OCI-LY1 (cell line): ENCODE measurements at regions not wholly inside any gene's neighbourhood (a gene's known extent, or its start where the extent isn't known, plus 50 kb on each side); places are given as distances from the start of the nearest gene placed in this dataset.
"Not testable (repeated sequence)": the region's sequence is repeated elsewhere in the genome, so short reads cannot be mapped to it uniquely, and the experiment has no call there.

Source experiments
- H2AFZ ChIP-seq: fragments of 200-600 bp; sonication (generic), shearing (Covaris generic); 2 replicates; pipeline ENCODE4 v1.6.0; 2014; ENCODE audit warnings: antibody characterized with exemption, mild to moderate bottlenecking, low read length
- H3F3A ChIP-seq: fragments of 200-600 bp; sonication (generic), shearing (Covaris generic); 2 replicates; pipeline ENCODE4 v1.6.0; 2014; ENCODE audit warnings: mild to moderate bottlenecking, antibody characterized with exemption, low read length, moderate library complexity; ENCODE audit not compliant: insufficient read depth
- H3K27ac ChIP-seq: fragments of 200-600 bp; sonication (generic); 2 replicates; pipeline ENCODE4 v1.5.1; 2014; ENCODE audit warnings: low read length, mixed run types, mild to moderate bottlenecking, low read depth; ENCODE audit not compliant: poor library complexity, severe bottlenecking
- H3K27me3 ChIP-seq: fragments of 200-600 bp; sonication (generic); 2 replicates; pipeline ENCODE4 v1.6.0; 2014; ENCODE audit warnings: antibody characterized with exemption, mild to moderate bottlenecking, low read length, moderate library complexity; ENCODE audit not compliant: insufficient read depth
- H3K36me3 ChIP-seq: fragments of 200-600 bp; sonication (generic); 2 replicates; pipeline ENCODE4 v1.6.1; 2014; ENCODE audit warnings: mild to moderate bottlenecking, antibody characterized with exemption, low read length, moderate library complexity, mixed read lengths; ENCODE audit not compliant: insufficient read depth
- H3K4me1 ChIP-seq: fragments of 200-600 bp; sonication (generic); 2 replicates; pipeline ENCODE4 v1.5.1; 2014; ENCODE audit warnings: mild to moderate bottlenecking, low read length, moderate library complexity; ENCODE audit not compliant: insufficient read depth, severe bottlenecking
- H3K4me2 ChIP-seq: fragments of 200-600 bp; sonication (generic), shearing (Covaris generic); 2 replicates; pipeline ENCODE4 v1.6.1; 2014; ENCODE audit warnings: low read length
- H3K4me3 ChIP-seq: fragments of 200-600 bp; sonication (generic); 2 replicates; pipeline ENCODE4 v1.5.1; 2014; ENCODE audit warnings: low read length, low read depth, mild to moderate bottlenecking, mixed read lengths; ENCODE audit not compliant: poor library complexity, severe bottlenecking
- H3K79me2 ChIP-seq: fragments of 200-600 bp; shearing (Covaris generic); 2 replicates; pipeline ENCODE4 v1.6.1; 2016; ENCODE audit warnings: mixed run types, low read length, mixed read lengths; ENCODE audit not compliant: insufficient read depth
- H3K9ac ChIP-seq: fragments of 200-600 bp; sonication (generic), shearing (Covaris generic); 2 replicates; pipeline ENCODE4 v1.6.1; 2014; ENCODE audit warnings: mild to moderate bottlenecking, low read length, mixed read lengths
- H3K9me2 ChIP-seq: fragments of 200-600 bp; sonication (generic), shearing (Covaris generic); 2 replicates; pipeline ENCODE4 v1.6.1; 2014; ENCODE audit warnings: low read depth, mild to moderate bottlenecking, low read length, mixed read lengths
- H3K9me3 ChIP-seq: fragments of 200-600 bp; shearing (Covaris generic); 2 replicates; pipeline ENCODE4 v1.6.1; 2014; ENCODE audit warnings: low read length, mixed read lengths
- H4K20me1 ChIP-seq: fragments of 200-600 bp; sonication (generic), shearing (Covaris generic); 2 replicates; pipeline ENCODE4 v1.6.0; 2016; ENCODE audit warnings: mild to moderate bottlenecking, low read length; ENCODE audit not compliant: insufficient read depth
- CTCF ChIP-seq: fragments of 200-600 bp; sonication (generic), shearing (Covaris generic); IDR thresholded peaks from 2 replicates; pipeline ENCODE4 v1.5.1; 2017; ENCODE audit warnings: mild to moderate bottlenecking, antibody characterized with exemption, low read length, moderate library complexity, mixed read lengths
- EZH2 ChIP-seq: fragments of 200-600 bp; sonication (generic), shearing (Covaris generic); IDR thresholded peaks from 2 replicates; pipeline ENCODE4 v1.8.0; 2017; ENCODE audit warnings: borderline replicate concordance, mixed run types, mild to moderate bottlenecking, antibody characterized with exemption, low read length, moderate library complexity, mixed read lengths

- Histone ChIP-seq H3K4me3 (no peak overlapping the region), H3K9me3 (no peaks in the 10 kb centered on the region), H3K9me2 (no peaks in the 10 kb centered on the region), H3K27ac (no peak overlapping the region), H3K4me2 (no peak overlapping the region), H3K79me2 (no peaks in the 10 kb centered on the region), H3K36me3 (no peaks in the 10 kb centered on the region), H2AFZ (no peak overlapping the region), H3K9ac (no peak overlapping the region), H3K27me3 (no peaks in the 10 kb centered on the region), H3K4me1 (no peaks in the 10 kb centered on the region), H3F3A (no peaks in the 10 kb centered on the region), H4K20me1 (no peaks in the 10 kb centered on the region)
- TF ChIP-seq CTCF (no peak), EZH2 (no peak)
Measured at GRCh38 chr6:169101036-169101805, 152.4 kb downstream of the THBS2 start.

- no peaks in the 10 kb centered on the region for H3K36me3 ChIP-seq
- no peak overlapping the region for H3K27ac ChIP-seq
- no peak overlapping the region for H2AFZ ChIP-seq
- H3K9ac ChIP-seq = no peak overlapping the region
- H3K79me2 ChIP-seq = no peaks in the 10 kb centered on the region
- H3K4me2 ChIP-seq = no peak overlapping the region
- H3K9me2 ChIP-seq = no peaks in the 10 kb centered on the region
- no peaks in the 10 kb centered on the region for H4K20me1 ChIP-seq
- H3F3A ChIP-seq = no peaks in the 10 kb centered on the region
- no peaks in the 10 kb centered on the region for H3K4me1 ChIP-seq
- no peak overlapping the region for H3K4me3 ChIP-seq
- TF ChIP-seq EZH2 = no peak
- no peak for TF ChIP-seq CTCF
- H3K27me3 ChIP-seq = no peaks in the 10 kb centered on the region
- H3K9me3 ChIP-seq = no peaks in the 10 kb centered on the region
Measured at GRCh38 chr6:169099411-169100202, 154.0 kb downstream of the THBS2 start.

GRCh38 chr6:169098651-169099050 lies 155.0 kb downstream of the THBS2 start:
- H4K20me1 ChIP-seq, H3K9me3 ChIP-seq, H3K79me2 ChIP-seq, H3K36me3 ChIP-seq, H3K4me2 ChIP-seq, H3K27ac ChIP-seq, H3K4me1 ChIP-seq, H3K9me2 ChIP-seq, H3K27me3 ChIP-seq, H3F3A ChIP-seq, H2AFZ ChIP-seq, H3K9ac ChIP-seq, H3K4me3 ChIP-seq: not testable (repeated sequence)
